ENCODE measurements at regions not wholly inside any gene's neighbourhood (a gene's known extent, or its start where the extent isn't known, plus 50 kb on each side); places are given as distances from the start of the nearest gene placed in this dataset.

GRCh38 chr16:87119168-87119567 is 198.0 kb downstream of the C16orf95 start (continued):
- TF ChIP-seq ZNF425 (CRISPR knock-in tag; conservative IDR thresholded peaks at IDR 0.05): no peak
- TF ChIP-seq SOX15 (CRISPR knock-in tag; IDR thresholded peaks at IDR 0.05): no peak
- TF ChIP-seq HMGXB4 (CRISPR knock-in tag; IDR thresholded peaks at IDR 0.05): no peak

- H3K36me3 Mint-ChIP-seq: no peaks in the 10 kb centered on the region
- H3K27ac Mint-ChIP-seq: no peak overlapping the region
- DNase-seq (ENCODE audit: low spot score): no peak
- ChIA-PET POLR2A (no interaction called here), CTCF (interaction anchor here (1.5 kb wide), 1 partner anchor 159 kb away, joined by 3 read pairs; no protein-coding TSS in a partner anchor)
- H3K4me3 Mint-ChIP-seq: no peak overlapping the region
- no peak for ATAC-seq
- no peaks in the 10 kb centered on the region for H3K27me3 Mint-ChIP-seq (ENCODE audit: low read depth)
- no peaks in the 10 kb centered on the region; the same call in 1 of the 2 replicates for H3K4me1 Mint-ChIP-seq
- TF ChIP-seq ATF6 (CRISPR knock-in tag; IDR thresholded peaks at IDR 0.05) (no peak), CTCF (IDR thresholded peaks at IDR 0.05) (no peak), E2F4 (CRISPR knock-in tag; IDR thresholded peaks at IDR 0.05; ENCODE audit: borderline replicate concordance, low read depth) (no peak), ESRRA (CRISPR knock-in tag; IDR thresholded peaks at IDR 0.05; ENCODE audit: borderline replicate concordance) (no peak), ZNF416 (CRISPR knock-in tag; IDR thresholded peaks at IDR 0.05) (no peak), ATF2 (CRISPR knock-in tag; IDR thresholded peaks at IDR 0.05; ENCODE audit: borderline replicate concordance, low read depth) (no peak), NFE2L1 (CRISPR knock-in tag; IDR thresholded peaks at IDR 0.05) (no peak), ZMAT4 (CRISPR knock-in tag; IDR thresholded peaks at IDR 0.05) (no peak), ZNF232 (CRISPR knock-in tag; IDR thresholded peaks at IDR 0.05) (no peak), TEAD1 (CRISPR knock-in tag; IDR thresholded peaks at IDR 0.05) (no peak), EMX1 (CRISPR knock-in tag; IDR thresholded peaks at IDR 0.05) (no peak), RORB (CRISPR knock-in tag; IDR thresholded peaks at IDR 0.05) (no peak)
- peaks cover 16% of the 10 kb centered on the region; the same call in 1 of the 2 replicates for H3K9me3 Mint-ChIP-seq
Observed at GRCh38 chr16:87119748-87120147, 197.4 kb downstream of the C16orf95 start.
